ENCODE measurements at regions not wholly inside any gene's neighbourhood (a gene's known extent, or its start where the extent isn't known, plus 50 kb on each side); places are given as distances from the start of the nearest gene placed in this dataset.

- DNase-seq: no peak
These were observed 77.6 kb downstream of the RIPK4 start for GRCh38 chr21:41689289-41689583.

GRCh38 chr21:41687633-41688032 lies 79.2 kb downstream of the RIPK4 start:
- Histone ChIP-seq H3K4me1 (peaks cover 35% of the 10 kb centered on the region), H3K27ac (no peak overlapping the region), H3K4me3 (no peak overlapping the region), H3K27me3 (no peaks in the 10 kb centered on the region), H3K9me3 (no peaks in the 10 kb centered on the region), H3K36me3 (replicated peaks in 1 of 2; ENCODE audit: insufficient read depth in 1 of 2, low read depth in 2 of 2) (no peaks in the 10 kb centered on the region)
- TF ChIP-seq CTCF (IDR thresholded peaks at IDR 0.05) (no peak), POLR2A (IDR thresholded peaks at IDR 0.05) (no peak)
- ATAC-seq (no peak), DNase-seq (no peak)
- intact Hi-C loops (cut with DNase I): no loop called here
- 94 to 95% methylated on average over 2 of the region's 2 CpGs for WGBS, 2 donors

More at GRCh38 chr21:41689289-41689583, 77.6 kb downstream of the RIPK4 start:
- Histone ChIP-seq H3K36me3 (replicated peaks in 1 of 2; ENCODE audit: insufficient read depth in 1 of 2, low read depth in 2 of 2) (no peaks in the 10 kb centered on the region), H3K27me3 (no peaks in the 10 kb centered on the region), H3K4me1 (peaks cover 27% of the 10 kb centered on the region), H3K9me3 (no peaks in the 10 kb centered on the region), H3K27ac (no peak overlapping the region), H3K4me3 (no peak overlapping the region)
- no peak for TF ChIP-seq CTCF (IDR thresholded peaks at IDR 0.05)
- no peak for TF ChIP-seq POLR2A (IDR thresholded peaks at IDR 0.05)
- WGBS, 2 donors: 88 to 90% methylated on average over 14 to 24 of the region's 24 CpGs
- no peak for ATAC-seq
- intact Hi-C loops (cut with DNase I): no loop called here

- DNase-seq (peak in 1 of 4 donors; percentile 46), ATAC-seq (no peak)
- intact Hi-C loops (cut with DNase I): no loop called here
- Histone ChIP-seq H3K4me1 (peaks cover 40% of the 10 kb centered on the region), H3K36me3 (replicated peaks in 1 of 2; ENCODE audit: insufficient read depth in 1 of 2, low read depth in 2 of 2) (no peaks in the 10 kb centered on the region), H3K27me3 (no peaks in the 10 kb centered on the region), H3K4me3 (no peak overlapping the region), H3K9me3 (no peaks in the 10 kb centered on the region), H3K27ac (no peak overlapping the region)
- 59 to 74% methylated on average over 9 of the region's 9 CpGs for WGBS, 2 donors
- TF ChIP-seq POLR2A (IDR thresholded peaks at IDR 0.05) (no peak), CTCF (IDR thresholded peaks at IDR 0.05) (no peak)
These were observed 80.2 kb downstream of the RIPK4 start for GRCh38 chr21:41686664-41687063.

- no peaks in the 10 kb centered on the region for H3K27me3 ChIP-seq
- ATAC-seq: no peak
- intact Hi-C loops (cut with DNase I): no loop called here
- H3K9me3 ChIP-seq: no peaks in the 10 kb centered on the region
- TF ChIP-seq CTCF (IDR thresholded peaks at IDR 0.05): no peak
- no peak for TF ChIP-seq POLR2A (IDR thresholded peaks at IDR 0.05)
- 84 to 92% methylated on average over 3 to 7 of the region's 8 CpGs for WGBS, 2 donors
- H3K4me1 ChIP-seq: peaks cover 51% of the 10 kb centered on the region
- H3K36me3 ChIP-seq (replicated peaks in 1 of 2; ENCODE audit: insufficient read depth in 1 of 2, low read depth in 2 of 2): no peaks in the 10 kb centered on the region
- H3K4me3 ChIP-seq: no peak overlapping the region
- no peak for DNase-seq
- peak overlapping the region; percentile 68 to 89 (median 76) for H3K27ac ChIP-seq
These were observed 81.2 kb downstream of the RIPK4 start for GRCh38 chr21:41685511-41686149.
